NCI-H1694 (cell line): ENCODE measurements at regions not wholly inside any gene's neighbourhood (a gene's known extent, or its start where the extent isn't known, plus 50 kb on each side); places are given as distances from the start of the nearest gene placed in this dataset.

Experiments used
- DNase-seq: peaks from one replicate; lab custom pipeline; 2025; lab: John Stamatoyannopoulos, UW

DNA sequence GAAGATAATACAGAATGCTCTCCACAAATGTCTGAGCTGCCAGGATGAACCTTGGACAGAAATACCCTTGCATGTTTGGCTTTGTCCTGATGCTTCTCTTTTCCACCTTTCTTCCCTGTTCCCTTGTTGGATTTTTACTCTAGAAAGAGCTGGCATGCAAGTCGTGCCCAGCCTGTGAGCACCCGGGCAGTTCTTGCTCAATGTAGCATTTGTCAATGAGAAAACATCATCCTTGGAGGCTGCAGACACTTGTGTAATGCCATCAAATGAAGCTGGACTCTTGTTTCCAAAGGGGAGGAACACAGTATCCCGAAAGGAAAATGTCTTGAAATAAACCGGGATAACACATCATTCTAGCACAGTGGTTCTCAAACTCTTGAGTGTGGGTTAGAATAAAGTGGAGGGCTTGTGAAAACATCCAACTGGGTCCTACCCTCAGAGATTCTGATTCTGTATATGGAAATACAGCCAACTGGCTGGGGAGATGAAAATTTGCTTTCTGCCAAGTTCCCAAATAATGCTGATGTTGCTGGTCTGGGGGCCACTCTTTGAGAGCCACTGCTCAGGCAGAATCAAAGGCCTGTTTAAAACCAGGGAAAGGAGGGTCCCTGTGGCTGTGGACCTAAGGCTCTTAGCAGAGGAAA, 237.2 kb downstream of the SPATA18 start:
- DNase-seq = no peak

DNA sequence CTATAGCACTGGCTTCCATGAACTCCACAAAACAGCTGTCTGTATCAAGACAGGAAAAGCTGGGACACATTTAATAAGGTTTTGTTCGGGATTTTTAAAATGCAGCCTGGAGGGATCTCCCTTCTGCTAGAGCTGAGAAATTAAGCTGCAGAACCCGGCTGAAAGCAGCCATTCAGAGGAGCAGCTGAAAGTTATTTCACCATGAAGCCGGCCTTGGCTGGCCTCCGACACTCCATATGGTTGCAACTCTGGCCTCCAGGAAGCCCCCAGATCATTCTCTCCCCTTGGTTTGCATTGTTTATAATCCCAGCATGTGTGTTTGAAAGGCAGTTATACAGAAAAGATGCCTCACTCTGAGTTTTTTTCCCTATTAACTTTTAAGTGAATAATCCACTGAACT, 239.4 kb downstream of the SPATA18 start:
- peak; percentile 35 for DNase-seq

DNA sequence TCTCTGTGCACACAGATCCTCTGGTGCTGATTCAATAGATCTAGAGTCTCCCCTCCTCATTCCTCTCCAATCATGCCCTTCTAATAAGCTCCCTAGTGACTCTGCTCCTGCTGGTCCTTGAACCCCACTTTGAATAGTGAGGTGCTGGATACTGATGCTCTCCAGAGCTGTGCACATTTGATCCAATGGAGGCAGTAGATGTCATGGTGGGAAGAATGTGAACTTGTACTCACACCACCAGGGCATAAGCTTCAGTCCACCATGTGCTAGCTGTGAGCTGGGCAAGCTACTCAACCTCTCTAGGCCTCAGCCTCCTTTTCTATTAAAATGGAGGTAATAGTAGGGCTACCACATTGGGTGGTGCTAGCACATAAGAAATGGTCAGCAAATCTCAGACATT, 241.1 kb downstream of the SPATA18 start:
- DNase-seq = no peak

DNA sequence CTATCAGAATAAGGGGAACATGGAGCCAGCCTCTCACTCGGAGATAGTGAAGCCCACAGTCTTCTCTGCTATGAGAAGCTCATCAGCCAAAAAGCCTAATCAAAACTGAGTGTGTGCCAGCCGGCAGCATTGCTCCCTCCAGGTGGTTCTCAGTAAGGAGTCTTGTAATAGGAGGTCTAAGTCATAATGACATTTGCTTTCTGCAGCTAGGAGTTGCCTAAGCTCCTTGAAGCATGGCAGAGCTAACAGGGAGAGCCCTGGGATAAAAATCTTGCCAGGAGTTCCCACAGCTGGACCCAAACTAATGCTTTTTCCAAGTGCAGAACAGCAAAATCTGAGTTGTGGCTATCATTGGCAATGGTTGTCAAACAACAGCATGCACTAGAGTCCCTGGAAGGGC, 245.2 kb downstream of the SPATA18 start:
- no peak for DNase-seq

DNA sequence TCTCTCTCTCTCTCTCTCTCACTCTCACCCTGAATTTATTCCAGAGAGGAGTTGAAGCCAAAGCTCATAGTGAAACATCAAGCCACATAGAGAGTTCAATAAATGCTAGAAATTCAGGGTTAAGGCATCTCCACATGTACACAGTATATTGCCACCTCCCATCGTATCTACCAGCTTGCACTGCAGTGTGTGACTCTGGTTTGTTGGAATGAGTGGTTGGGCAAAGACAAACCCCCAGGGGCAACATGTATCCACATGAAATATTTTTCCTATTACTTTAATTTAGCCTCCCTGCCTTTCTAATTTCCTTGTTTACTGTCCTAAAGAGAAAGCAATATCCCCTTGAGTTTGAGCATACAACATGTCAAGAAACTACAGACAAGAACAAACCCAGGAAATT, 247.3 kb downstream of the SPATA18 start:
- peak; percentile 2 for DNase-seq

DNA sequence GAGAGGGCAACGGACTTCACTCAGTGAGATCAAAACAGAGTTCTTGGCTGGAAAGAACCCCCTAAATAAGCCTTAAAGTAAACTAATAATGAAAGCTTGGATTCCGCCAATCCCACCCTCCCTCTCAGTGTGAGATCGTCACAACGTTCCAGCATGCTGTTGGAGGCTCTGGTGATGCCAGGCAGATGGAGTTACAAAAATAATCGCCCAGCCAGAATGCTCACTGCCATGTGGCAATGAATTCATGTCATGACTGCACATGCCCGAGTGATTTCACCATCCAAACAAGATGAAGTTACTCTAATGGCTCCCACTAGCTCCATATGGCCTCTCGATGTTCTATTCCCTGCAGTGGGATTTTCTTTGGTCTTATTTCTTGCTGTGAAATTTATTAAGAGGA, 248.0 kb downstream of the SPATA18 start:
- peak; percentile 96 for DNase-seq

DNA sequence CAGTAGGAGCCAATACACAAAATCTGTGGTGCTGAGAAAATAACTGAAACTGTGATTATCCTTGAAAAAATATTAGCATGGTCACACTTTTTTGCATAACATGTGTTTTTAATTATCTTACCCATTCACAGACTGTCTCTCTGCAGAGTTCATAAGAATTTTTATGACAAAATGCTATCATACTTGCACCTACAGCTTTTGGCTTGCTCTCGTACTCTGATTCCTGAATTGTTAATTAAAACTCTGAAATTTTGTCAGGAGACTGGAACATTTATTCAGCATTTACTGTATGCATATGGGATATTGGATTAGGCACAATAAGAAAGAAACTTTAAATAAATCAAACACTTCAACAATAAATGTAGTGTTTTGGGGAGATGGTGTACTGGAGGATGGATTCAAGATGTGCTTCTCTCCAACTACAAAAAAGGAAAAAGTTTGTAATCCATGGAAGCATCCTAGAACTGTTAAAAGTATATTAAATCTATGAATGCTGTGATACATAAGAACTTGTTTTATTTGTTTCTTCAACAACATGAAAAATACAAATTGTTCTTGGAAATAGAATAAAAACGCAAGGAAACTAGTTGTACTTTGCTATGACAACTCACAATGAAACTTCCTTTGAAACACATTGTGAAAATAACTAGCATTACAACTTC, 260.5 kb downstream of the SPATA18 start:
- DNase-seq = no peak

DNA sequence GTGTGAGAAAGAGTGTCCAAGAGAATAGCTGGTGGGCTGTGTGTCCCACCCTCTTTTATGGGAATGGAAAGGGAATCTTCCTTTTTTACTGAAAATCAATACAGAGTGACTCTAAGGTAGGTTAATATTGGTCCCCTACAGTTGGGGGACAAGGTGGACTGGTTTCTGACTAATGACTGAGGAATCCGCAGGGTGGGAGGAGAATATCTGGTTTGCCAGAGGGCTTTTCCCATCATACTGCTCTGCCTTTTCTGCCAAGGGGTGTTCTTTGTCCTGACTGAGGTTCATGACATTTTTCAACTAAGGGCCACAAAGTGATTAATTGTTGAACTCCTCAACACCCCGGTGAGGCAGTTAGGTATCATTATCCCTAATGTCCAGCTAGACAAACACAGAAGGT, 261.6 kb downstream of the SPATA18 start:
- DNase-seq = no peak

DNA sequence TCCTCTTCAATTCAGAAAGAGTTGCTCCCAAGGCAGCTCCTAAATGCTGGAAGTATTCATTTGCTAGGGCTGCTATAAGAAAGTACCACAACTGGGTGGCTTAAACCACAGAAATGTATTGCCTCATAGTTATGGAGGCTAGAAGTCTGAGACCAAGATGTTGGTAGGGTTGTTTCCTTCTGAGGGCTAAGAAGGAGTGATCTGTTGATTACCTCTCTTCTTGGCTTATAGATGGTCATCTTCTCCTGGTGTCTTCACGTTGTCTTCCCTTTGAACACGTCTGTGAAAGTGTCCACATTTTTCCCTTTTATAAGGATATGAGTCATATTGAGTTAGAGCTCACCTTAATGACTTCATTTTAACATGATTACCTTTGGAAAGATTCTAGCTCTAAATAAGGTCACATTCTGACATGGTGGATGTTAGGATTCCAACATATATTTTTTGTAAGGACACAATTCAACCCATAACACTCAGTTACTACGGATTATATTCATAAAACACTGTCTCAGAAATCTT, 266.3 kb downstream of the SPATA18 start:
- DNase-seq = no peak

DNA sequence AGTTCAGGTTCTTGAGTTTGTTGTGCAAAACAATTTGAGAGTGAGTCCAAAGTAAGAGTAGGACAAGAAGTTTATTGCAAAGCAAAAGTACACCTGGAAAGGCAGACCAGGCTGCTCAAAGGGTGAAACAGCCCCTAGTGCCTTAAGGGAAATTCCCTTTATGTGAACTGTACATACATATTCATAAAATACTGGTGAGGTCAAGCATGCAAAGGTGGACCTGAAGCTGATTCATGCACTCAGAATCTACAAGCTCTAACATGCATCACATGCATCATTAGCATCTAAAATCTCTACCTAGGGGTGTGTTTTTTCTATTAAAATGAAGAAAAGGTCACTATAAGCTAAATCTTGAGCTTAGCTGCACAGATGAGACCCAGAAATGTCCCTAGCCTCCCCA, 266.9 kb downstream of the SPATA18 start:
- DNase-seq = no peak

DNA sequence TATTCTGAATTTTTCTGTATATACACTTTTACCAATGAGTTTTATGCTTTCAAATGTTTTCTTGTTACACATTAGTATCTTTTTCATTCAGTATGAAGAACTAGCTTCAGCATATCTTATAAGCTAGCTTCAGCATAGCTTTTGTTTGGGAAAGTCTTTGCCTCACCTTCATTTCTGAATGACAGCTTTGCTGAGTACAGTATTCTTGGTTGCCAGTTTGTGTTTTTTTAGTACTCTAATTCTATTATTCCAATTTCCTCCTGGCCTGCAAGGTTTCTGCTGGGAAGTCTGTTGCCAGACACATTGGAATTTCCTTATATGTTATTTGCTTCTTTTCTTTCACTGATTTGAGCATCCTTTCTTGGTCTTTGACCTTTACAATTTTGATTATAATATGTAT, 278.8 kb downstream of the SPATA18 start:
- no peak for DNase-seq

DNA sequence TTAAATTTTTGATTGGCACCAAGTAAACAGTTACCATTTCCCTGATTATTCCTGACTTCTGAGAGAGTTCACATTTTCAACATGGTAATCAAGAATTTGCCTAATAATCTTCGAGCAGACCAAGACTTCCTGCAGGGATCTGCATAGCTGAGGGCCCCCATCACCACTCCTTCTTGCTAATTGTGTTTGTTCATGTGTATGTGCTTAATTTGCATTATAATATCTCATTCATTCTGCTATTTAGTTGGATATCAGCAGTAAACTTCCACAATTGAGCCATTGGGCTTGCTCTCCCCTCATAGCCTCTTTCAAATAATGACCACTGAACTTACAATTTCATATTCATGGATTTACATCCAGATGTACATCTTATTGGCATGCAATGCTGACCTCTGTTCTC, 292.5 kb downstream of the SPATA18 start:
- no peak for DNase-seq

DNA sequence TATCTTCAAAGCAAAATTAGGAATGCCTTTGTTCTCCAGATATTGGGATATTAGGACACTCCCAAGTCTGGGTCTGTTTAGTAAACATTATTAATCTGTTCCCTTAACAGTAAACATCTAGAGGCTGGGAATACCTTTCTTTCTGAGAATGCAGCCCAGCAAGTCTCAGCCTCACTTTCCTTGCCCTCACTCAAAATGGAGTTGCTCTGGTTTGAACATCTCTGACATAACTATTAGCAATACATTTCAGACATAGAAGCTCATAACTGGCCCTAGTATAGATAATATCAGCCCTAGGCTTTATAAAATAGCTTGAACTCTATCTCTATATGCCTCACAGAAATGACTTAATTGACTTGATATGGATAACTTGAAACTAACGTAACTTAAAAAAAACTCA, 299.8 kb downstream of the SPATA18 start:
- DNase-seq = no peak

DNA sequence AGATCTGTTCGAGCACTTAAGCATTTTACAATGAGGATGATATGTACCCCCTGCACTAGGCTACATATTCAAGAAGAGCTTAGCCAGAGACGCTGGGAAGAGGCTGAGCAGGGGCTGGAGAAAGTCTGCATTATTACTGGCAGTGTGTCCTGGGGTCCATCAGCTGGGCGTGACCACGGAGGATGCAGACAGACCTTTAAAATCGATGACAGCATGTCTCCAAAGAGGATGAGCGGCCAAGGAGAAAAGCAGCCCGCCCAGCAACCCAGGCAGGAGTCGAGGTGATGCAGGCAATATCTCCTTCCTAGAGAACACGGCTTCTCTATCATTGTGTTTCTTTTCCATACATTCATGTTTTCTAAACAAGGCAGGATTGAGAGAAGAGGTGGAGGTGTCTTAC, 300.7 kb downstream of the USP46 start:
- DNase-seq = no peak

DNA sequence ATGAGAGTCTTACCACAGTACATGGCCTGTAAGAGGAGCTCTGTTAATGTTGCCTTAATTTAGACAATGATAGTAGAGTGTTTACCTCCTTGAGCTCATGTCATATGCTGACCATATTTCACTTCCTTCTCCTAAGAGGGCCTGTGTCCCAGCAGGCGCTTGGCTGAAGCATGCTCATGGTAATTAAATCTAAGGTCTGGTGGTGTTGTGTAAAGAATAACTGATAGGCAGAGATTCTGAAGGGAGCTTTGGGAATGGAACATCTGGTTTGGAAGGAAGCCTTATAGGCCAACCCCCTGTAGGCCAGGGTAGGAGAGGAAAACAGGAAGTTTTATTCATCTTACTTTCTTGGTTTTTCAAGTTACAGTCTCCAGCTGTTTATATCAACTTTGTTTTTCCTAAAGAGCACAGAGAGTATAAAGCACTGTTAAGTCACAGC, 300.2 kb downstream of the USP46 start:
- no peak for DNase-seq

DNA sequence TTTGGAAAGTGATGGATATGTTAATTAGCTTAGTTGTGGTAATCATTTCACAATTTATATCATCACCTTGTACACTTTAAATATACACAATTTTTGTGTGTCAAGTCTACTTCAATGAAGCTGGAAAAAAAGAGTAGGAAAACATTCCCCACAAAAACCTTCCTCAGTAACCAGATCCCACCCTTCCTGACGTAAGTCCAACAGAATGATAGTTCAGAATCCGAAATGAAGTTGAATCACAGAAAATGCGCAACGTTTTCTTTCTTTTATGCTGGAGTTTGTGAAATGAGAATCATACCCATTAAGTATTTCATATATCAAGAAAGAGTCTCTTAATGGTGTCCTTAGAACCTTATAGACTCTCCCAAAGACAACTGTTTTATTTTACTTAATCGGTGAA, 292.9 kb downstream of the USP46 start:
- no peak for DNase-seq

DNA sequence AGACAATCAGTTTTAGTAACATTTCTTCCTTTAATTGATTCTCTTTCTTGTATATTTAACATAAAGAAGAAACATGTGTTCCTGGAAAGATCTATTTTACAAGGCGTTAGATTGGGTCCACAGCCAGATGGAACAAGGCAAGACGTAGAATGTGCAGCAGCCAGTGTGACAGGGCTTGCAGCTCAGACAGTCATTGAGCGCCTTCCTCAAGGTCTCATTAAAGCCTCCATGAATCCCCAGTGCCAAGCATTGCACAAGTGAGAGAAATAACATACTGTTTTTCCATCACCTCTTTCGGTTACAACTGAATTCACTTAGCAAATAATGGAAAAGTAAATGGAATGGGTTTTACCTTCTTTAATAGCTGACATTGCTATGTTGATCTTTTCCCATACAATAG, 292.5 kb downstream of the USP46 start:
- DNase-seq = no peak

DNA sequence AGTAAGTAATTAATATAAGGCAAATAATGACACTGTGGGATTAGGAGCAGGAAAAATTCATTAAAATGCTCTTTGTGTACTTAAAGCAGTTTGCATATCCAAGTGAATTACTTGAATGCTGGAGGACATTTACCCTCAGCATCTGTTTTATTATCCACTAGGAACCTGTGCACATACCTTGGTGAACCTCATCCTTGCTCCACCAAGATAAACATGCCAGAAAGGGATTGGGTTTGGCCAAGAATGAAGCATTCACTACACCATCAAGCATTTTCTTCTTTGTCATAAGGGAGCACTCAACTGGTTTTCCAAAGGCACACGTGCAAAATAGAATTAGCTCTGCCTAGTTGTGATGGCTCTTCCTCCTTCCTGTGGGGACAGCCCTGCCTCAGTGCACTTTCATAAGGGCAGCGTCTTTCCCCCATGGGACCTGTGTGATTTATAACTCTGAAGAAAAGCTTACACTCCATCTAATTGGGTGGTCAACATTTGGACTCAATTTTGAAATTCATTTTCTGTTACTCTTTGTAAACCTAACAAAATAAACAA, 291.7 kb downstream of the USP46 start:
- DNase-seq = no peak

DNA sequence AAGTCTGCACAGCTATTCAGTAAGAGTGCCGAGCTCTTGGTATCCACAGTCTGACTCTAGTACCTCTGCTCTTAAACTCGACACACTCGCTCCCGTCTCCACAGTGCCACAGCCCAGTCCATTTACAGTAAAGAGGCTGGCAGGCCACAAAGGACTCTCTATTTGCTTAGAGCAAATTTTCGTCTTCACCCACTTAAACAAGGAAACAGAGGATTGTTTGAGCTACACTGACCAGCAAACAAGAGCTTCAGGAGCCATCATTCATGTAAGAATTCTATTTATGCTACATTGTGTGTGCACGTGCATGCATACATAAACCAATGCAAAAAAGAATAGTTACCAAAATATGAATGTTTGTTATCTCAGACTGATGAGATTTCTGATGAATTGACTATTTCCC, 290.2 kb downstream of the USP46 start:
- no peak for DNase-seq

DNA sequence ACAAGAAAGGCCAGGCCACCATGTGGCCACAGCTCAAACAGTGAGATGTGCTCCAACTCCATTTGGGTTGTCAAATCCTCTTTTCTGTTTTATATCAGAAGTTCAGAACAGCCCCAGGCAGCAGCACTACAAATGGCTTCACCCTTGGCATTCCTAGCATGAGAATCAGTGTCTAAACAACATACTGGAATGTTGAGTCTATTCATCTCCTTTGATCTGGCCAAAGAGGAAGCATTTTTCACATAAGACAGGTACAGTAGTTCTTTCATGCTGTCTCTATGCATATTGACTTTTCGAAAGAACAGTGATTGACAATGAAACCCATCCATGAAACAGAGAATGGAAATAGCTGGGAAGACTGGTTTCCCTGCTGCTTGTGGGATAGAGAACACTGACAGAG, 289.5 kb downstream of the USP46 start:
- DNase-seq = no peak

DNA sequence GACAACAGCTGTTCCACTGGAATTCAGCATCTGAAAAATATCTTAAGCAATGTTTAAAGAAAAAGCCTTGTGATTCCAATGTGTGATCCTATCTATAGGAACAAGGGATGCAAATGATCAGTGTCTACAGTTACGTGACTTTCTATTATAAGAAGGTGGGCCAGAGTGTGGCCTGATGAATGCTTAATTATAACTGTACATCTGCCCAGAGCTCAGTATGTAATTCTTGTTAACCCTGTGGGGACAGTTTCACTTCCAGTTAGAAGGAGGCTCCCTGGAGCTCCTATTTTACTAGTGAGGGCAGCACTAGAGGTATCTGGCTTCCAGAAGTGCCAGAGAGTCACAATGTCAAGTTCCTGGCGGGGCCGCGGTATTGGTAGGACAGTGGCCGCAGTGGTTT, 288.5 kb downstream of the USP46 start:
- no peak for DNase-seq

DNA sequence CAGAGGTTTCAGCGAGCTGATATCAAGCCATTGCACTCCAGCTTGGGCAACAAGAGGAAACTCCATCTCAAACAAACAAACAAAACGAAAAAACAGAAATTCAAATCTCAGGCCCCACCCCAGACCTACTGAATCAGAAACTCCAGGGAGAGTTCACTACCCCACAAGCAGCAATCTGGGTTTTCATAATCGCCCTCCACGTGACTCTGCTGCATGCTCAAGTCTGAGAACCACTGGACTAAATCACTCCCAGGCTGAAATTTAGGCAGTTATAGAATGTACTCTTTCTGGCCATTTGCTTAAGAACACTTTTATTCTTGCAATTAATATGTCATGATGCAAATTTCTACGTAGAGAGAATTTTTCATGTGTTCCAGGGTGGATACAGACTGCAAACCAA, 287.3 kb downstream of the USP46 start:
- no peak for DNase-seq

DNA sequence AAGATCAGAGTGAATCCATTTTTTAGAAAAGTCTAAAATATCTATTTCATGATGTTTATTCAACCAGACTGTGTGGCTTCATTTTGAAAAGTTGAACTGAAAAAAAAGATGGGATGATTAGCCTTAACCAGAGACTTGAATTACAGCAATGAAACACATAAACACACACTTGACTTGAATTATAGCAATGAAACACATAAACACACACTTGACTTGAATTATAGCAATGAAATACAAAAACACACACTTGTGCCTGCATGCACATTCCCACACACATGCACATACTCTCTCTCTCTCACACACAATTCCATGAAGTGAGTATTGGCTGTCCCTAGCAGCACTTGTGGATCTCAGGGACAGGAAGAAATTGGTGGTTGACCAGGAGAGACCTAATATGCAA, 286.8 kb downstream of the USP46 start:
- DNase-seq = no peak

DNA sequence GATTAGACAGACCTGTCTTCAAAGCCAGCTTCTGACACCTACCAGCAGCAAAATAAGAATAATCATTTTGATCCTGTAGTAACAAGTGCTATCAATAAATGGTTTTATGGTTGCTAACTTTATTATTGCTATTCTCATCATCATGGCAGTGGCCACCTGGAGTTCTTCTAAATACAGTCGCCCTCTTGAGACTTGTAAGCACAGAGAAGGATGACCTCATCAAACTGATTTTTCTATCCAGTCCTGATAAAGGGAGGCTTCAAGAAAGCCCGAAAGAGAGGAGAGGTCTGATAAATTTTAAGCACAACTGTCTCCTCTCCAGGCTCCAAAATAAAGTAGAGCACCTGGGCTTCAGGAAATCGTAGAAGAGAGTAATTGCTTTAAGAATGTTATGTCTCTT, 286.4 kb downstream of the USP46 start:
- no peak for DNase-seq
